Activated CD8-positive, alpha-beta memory T cell treated with anti-CD3 and anti-CD28 coated beads, Interleukin-2, amount 10 ng/mL, durations not matched to agents 7 days and 5 days (primary cell): ENCODE measurements at regions not wholly inside any gene's neighbourhood (a gene's known extent, or its start where the extent isn't known, plus 50 kb on each side); places are given as distances from the start of the nearest gene placed in this dataset.

Experiments
- ATAC-seq: fragments of 150-1000 bp; cut with Tn5 transposase; one replicate; pipeline ENCODE4 v1.10.0; 2021; ENCODE audit warnings: moderate library complexity
- CTCF ChIA-PET: fragments of 350-600 bp; sonication (Branson Sonifier 250); formaldehyde crosslinking; loops from one replicate; lab custom pipeline; 2021; ENCODE audit warnings: antibody characterized with exemption; lab: Charles Lee
- DNase-seq: peaks from one replicate; pipeline ENCODE4 v3.0.0-alpha.2; 2020
- H3K27ac Mint-ChIP-seq: one replicate; pipeline ENCODE4 v1.8.0; 2021; ENCODE audit warnings: mild to moderate bottlenecking, mixed read lengths
- H3K27me3 Mint-ChIP-seq: one replicate; pipeline ENCODE4 v1.8.0; 2021; ENCODE audit warnings: mixed read lengths
- H3K36me3 Mint-ChIP-seq: one replicate; pipeline ENCODE4 v1.8.0; 2021; ENCODE audit warnings: mild to moderate bottlenecking, mixed read lengths
- H3K4me1 Mint-ChIP-seq: one replicate; pipeline ENCODE4 v1.8.0; 2021; ENCODE audit warnings: mixed read lengths
- H3K4me3 Mint-ChIP-seq: one replicate; pipeline ENCODE4 v1.8.0; 2021; ENCODE audit warnings: mild to moderate bottlenecking, moderate library complexity, mixed read lengths
- H3K9me3 Mint-ChIP-seq: one replicate; pipeline ENCODE4 v1.8.0; 2022; ENCODE audit warnings: low read depth, mixed read lengths

DNA sequence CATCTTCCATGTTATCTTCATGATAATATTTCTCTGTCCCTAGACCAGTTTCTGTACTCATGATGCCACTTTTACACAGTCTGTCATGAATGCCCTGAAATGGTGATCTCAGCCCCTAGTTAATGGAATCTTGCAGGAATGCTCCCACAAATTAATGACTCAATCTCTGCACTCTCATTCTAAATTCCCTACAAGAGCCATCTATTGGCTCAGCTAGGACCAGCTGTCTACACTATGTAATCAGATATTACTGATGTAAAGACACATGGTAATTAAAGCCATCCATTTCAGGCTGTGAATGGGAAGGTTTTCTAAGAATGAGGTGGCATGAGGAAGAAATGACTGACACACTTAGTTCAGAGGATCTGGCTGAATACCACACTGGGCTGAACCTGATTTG lies 199.1 kb upstream of the KCND3 start:
- Mint-ChIP-seq H3K27ac (no peak overlapping the region), H3K9me3 (no peaks in the 10 kb centered on the region), H3K4me1 (no peaks in the 10 kb centered on the region), H3K27me3 (peaks cover 11% of the 10 kb centered on the region), H3K36me3 (no peaks in the 10 kb centered on the region), H3K4me3 (no peak overlapping the region)
- no peak for DNase-seq
- CTCF ChIA-PET, result no interaction called here
- ATAC-seq, result no peak

DNA sequence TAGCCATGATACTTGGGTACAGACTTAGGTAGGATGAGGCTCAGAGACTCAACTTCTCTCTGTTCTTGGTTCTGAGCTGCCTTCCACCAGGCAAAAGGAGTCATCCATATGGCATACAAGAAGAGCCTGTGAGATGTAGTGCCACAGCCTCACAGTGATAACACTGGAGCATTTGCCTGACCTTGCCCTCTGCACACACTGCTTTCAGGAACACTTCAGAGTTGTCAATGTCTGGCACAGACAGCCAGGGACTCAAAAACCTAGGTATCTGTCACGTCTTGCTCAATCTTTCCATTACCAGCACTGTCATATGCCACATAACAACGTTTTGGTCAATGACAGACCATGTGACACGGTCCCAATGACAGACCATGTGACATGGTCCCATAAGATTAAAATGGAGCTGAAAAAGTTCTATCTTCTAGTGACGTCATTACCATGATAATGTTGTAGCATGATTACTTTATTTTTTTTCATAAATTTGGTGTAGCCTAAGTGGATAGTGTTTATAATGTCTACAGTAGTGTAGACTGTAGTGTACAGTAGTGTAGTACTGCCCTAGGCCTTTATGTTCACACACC lies 199.9 kb upstream of the CTTNBP2NL start:
- H3K4me3 Mint-ChIP-seq, result no peak overlapping the region
- DNase-seq (no peak), ATAC-seq (no peak)
- H3K36me3 Mint-ChIP-seq, result no peaks in the 10 kb centered on the region
- H3K4me1 Mint-ChIP-seq, result no peaks in the 10 kb centered on the region
- CTCF ChIA-PET, result no interaction called here
- no peak overlapping the region for H3K27ac Mint-ChIP-seq
- H3K9me3 Mint-ChIP-seq, result no peaks in the 10 kb centered on the region
- H3K27me3 Mint-ChIP-seq, result peaks cover 11% of the 10 kb centered on the region

DNA sequence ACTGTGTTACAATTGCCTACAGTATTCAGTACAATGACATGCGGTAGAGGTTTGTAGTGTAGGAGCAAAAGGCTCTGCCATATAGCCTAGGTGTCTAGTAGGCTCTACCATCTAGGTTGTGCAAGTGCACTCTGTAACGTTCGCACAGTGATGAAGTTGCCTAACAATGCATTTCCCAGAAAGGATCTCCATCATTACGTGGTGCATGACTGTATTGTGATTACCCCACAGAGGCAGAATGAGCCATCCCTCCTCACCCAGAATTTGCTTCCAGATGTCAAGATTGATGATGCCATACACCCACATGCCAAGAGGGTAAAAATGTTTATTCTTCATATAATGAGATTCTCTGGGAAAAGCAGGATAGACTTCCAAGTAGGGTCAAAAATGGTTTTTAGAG lies 199.3 kb upstream of the CTTNBP2NL start:
- Mint-ChIP-seq H3K9me3 (no peaks in the 10 kb centered on the region), H3K4me1 (no peaks in the 10 kb centered on the region), H3K36me3 (no peaks in the 10 kb centered on the region), H3K27ac (no peak overlapping the region), H3K4me3 (no peak overlapping the region), H3K27me3 (peaks cover 11% of the 10 kb centered on the region)
- DNase-seq (no peak), ATAC-seq (no peak)
- CTCF ChIA-PET, result no interaction called here

DNA sequence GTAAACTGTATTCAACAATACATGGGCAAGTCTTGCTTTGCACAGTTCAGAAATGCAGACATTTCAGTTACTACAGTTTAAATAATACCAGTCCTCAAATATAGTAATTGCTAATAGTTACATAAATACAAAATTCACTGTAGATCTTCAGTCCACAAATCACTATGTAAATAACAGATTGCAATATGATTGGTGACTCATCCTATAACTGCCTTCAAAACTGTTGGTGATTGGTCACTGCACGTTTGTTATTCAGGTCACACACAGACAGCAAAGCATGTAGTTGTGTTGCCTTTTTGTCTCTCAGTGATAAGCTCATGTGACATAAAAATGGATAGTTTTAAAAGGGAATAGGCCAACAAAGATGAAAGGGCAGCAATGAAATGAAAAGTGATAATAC lies 186.5 kb upstream of the CTTNBP2NL start:
- peaks cover 14% of the 10 kb centered on the region for H3K27me3 Mint-ChIP-seq
- ATAC-seq (no peak), DNase-seq (no peak)
- peaks cover 2% of the 10 kb centered on the region for H3K9me3 Mint-ChIP-seq
- no peaks in the 10 kb centered on the region for H3K4me1 Mint-ChIP-seq
- CTCF ChIA-PET, result no interaction called here
- no peak overlapping the region for H3K4me3 Mint-ChIP-seq
- no peak overlapping the region for H3K27ac Mint-ChIP-seq
- peaks cover 1% of the 10 kb centered on the region for H3K36me3 Mint-ChIP-seq

DNA sequence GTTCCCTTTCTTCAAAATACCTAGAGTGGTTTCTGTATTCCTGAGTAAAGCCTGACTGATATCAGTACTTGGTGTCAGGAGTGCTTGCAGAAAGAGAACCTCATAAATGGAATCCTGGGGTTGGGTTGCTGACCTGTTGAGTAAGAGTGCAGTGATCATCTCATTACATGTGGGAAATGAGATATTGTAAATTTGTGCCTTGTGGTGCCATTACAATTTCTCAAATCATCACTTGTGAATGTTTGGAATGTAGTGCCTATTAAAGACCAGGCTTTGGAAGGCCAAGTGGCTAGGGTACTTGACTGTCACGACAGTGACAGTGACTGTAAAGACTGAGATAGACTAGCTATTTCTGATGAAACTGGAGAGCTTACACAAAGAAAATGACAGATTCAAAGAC lies 176.7 kb upstream of the CTTNBP2NL start:
- Mint-ChIP-seq H3K4me3 (no peak overlapping the region), H3K27ac (no peak overlapping the region), H3K36me3 (no peaks in the 10 kb centered on the region), H3K9me3 (no peaks in the 10 kb centered on the region), H3K27me3 (peaks cover 12% of the 10 kb centered on the region), H3K4me1 (no peaks in the 10 kb centered on the region)
- no peak for DNase-seq
- CTCF ChIA-PET, result no interaction called here
- ATAC-seq, result no peak

DNA sequence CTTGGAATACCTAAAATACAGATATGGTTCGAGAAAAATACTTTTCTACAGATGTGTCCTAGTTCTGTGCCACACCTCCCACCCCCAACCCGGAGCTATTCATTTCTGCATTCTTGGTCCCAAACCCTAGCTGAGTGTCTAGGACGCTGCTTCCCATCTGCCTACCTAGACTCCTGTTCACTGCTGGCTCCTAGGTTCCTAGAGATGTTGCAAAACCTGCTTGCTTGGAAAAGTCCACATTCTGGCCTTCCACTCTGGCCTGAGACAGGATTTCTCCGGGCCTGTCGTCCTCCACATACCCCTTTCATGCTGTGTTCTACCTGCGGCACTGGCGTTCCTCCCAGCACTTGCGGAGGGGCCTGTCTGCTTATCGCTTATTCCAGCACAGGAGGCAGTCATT lies 165.8 kb upstream of the CTTNBP2NL start:
- peaks cover 8% of the 10 kb centered on the region for H3K27me3 Mint-ChIP-seq
- no peaks in the 10 kb centered on the region for H3K36me3 Mint-ChIP-seq

DNA sequence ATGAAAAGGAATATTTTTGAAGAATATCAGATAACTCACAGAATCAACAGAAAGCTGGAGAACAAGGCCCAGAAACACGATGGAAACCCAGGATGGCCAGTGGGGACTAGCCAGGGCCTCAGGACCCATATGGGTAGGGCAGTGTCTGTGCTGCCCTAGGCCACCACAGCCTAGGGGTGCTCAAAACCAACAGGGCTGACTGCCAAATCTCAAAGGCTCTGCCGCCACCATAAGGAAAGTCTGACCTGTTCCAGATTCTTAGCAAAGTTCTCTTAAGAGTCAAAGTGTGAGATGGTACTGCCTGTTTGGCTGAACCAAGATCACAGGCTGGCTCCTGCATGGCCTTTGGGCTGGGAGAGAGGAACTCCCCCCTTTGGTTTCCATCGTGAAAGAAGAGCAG lies 164.7 kb upstream of the CTTNBP2NL start:
- CTCF ChIA-PET, result no interaction called here
- Mint-ChIP-seq H3K36me3 (no peaks in the 10 kb centered on the region), H3K4me3 (no peak overlapping the region), H3K9me3 (no peaks in the 10 kb centered on the region), H3K27ac (no peak overlapping the region), H3K4me1 (no peaks in the 10 kb centered on the region), H3K27me3 (peaks cover 8% of the 10 kb centered on the region)
- no peak for DNase-seq
- ATAC-seq, result no peak

More for the DNA sequence above, 165.8 kb upstream of the CTTNBP2NL start:
- H3K27ac Mint-ChIP-seq, result no peak overlapping the region
- CTCF ChIA-PET, result no interaction called here
- ATAC-seq (no peak), DNase-seq (no peak)
- H3K9me3 Mint-ChIP-seq, result no peaks in the 10 kb centered on the region
- no peaks in the 10 kb centered on the region for H3K4me1 Mint-ChIP-seq
- H3K4me3 Mint-ChIP-seq, result no peak overlapping the region

DNA sequence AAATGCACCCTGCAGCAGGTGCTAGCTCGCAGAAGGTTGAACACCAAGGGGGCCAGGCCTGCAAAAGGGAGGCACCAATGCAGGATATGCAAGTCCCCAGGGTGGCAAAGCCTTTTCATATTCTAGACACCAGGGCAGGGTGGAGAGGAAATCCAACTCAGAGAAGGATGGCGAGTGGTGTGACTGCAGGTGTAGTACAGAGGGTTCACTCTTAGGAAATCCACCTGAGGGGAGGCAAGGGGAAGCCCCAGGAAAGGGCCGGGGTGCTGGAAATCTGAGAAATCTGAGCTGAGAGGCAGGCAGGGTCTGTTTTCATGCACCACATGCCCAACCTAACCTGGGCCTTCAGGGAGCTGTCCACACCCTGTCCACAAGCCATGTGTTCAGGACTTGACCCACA lies 163.2 kb upstream of the CTTNBP2NL start:
- no peak for ATAC-seq

DNA sequence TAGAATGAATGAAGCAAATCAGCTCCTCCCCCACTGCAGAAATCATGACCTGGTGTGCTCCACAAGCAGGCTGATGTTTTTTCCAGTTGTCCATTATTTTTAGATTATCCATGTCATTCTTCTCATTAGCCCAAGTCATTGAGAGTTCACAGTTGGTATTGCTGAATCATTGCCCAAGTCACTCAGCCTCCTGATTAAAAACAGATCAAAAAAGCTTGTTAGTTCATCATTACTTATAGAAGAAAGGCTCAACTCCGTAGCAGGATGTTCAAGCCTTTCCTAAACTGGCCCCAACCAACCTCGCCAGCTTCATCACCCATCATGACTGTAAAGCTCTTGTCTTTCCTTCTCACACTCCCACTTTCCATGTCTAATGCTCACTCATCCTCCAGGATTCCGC lies 161.3 kb upstream of the CTTNBP2NL start:
- Mint-ChIP-seq H3K4me3 (no peak overlapping the region), H3K27me3 (peaks cover 9% of the 10 kb centered on the region), H3K36me3 (no peaks in the 10 kb centered on the region), H3K4me1 (no peaks in the 10 kb centered on the region), H3K27ac (no peak overlapping the region), H3K9me3 (no peaks in the 10 kb centered on the region)
- DNase-seq, result no peak
- CTCF ChIA-PET, result no interaction called here
- ATAC-seq, result no peak

More for the DNA sequence above, 163.2 kb upstream of the CTTNBP2NL start:
- CTCF ChIA-PET, result no interaction called here
- Mint-ChIP-seq H3K4me3 (no peak overlapping the region), H3K4me1 (no peaks in the 10 kb centered on the region), H3K27ac (no peak overlapping the region), H3K36me3 (no peaks in the 10 kb centered on the region), H3K27me3 (peaks cover 11% of the 10 kb centered on the region), H3K9me3 (no peaks in the 10 kb centered on the region)
- no peak for DNase-seq

DNA sequence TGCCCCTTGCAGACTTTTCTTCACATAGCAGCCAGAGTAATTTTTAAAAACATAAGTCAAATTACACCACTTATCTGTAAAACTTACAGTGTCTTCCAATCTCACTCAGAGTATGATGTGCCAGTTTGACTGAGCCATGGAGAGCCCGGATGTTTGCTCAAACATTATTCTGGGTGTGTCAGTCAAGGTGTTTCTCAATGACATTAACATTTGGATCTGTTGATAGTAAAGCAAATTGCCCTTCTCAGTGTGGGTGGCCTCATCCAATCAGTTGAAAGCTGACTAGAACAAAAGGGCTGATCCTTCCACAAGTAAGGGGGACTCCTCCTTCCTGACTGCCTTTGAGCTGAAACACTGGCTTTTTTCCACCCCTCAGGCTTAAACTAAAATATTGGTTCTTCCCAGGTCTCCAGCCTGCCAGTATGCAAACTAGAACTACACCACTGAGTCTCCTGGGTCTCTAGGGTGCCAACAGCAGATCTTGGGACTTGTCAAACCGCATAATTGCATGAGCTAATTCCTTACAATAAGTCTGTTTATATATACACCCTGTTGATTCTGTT lies 157.9 kb upstream of the CTTNBP2NL start:
- DNase-seq (no peak), ATAC-seq (no peak)
- H3K9me3 Mint-ChIP-seq, result no peaks in the 10 kb centered on the region
- H3K4me1 Mint-ChIP-seq, result no peaks in the 10 kb centered on the region
- H3K27me3 Mint-ChIP-seq, result peaks cover 11% of the 10 kb centered on the region
- no peak overlapping the region for H3K27ac Mint-ChIP-seq
- no peaks in the 10 kb centered on the region for H3K36me3 Mint-ChIP-seq
- CTCF ChIA-PET, result no interaction called here
- H3K4me3 Mint-ChIP-seq, result no peak overlapping the region

DNA sequence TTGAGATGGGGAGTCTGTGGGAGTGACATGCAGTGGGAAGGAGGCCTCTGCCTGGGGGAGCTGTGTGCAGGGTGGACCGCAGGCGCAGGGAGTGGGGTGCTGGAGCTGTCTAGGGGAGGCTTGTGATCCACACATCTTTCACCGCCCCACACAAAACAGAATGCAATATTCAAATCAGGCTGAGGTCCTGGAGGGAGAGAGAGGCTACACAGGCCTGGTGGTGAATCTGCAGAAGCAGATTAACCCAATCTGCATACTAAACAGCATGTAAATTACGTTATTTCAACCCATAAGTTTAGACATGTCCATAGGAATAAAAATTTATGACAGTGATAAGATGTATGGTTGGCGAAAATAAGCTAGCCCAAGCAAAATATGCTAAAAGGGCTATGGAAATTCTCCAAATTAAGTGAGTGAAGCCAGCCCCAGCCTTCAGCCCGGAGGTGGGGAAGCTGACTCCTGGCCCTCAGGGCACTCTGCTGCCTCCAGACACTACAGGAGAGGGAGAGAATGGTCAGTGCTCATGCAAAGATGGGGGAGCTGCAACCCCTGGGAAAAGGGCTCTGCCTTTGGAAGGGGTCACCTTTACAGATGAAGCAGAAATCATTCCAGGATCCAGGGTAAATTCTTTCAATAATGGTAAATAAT lies 156.2 kb upstream of the CTTNBP2NL start:
- no peak overlapping the region for H3K27ac Mint-ChIP-seq
- CTCF ChIA-PET, result no interaction called here
- H3K27me3 Mint-ChIP-seq, result peaks cover 14% of the 10 kb centered on the region
- no peak overlapping the region for H3K4me3 Mint-ChIP-seq
- no peak for ATAC-seq
- H3K4me1 Mint-ChIP-seq, result no peaks in the 10 kb centered on the region
- no peaks in the 10 kb centered on the region for H3K9me3 Mint-ChIP-seq
- no peaks in the 10 kb centered on the region for H3K36me3 Mint-ChIP-seq
- DNase-seq, result no peak

DNA sequence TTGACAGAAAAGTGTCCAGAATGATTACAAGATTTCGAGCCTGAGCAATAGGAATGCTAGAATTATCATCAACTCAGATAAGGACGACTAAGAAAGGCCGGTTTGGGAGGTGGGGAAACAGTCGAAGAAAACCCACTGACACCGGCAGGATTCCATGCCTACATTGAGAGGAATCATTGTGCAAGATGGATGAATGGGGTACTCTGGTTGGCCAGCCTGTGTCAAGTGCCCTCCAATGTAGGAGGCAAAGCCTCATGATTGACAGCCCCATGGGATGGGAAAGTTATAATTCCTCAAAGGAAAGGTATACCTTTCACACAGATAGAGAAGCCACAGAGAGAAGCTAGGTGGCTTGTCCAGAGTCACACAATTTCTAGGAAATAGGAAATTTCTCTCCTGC lies 153.5 kb upstream of the CTTNBP2NL start:
- Mint-ChIP-seq H3K4me3 (no peak overlapping the region), H3K27ac (no peak overlapping the region), H3K36me3 (no peaks in the 10 kb centered on the region), H3K4me1 (no peaks in the 10 kb centered on the region), H3K9me3 (no peaks in the 10 kb centered on the region), H3K27me3 (peaks cover 18% of the 10 kb centered on the region)
- CTCF ChIA-PET, result no interaction called here
- ATAC-seq, result no peak
- DNase-seq, result no peak

DNA sequence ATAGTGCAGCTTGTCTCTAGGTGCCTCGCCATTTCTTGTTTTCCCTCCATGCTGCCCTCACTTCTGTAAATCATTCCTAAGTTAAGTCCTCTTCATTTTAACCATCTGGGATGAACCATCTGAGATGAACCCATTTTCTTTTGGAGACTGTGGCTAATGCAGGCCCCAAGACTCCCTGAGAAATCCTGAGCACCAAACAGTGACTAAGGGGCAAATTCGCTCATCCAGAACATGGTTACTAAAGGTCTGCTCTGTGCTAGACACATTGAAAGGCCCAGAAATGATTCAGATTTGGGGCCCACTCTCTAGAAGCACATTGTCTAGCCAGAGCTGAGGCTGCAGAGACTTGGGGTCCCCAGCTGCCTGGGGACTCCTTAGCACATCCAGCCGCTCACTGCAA lies 151.9 kb upstream of the CTTNBP2NL start:
- Mint-ChIP-seq H3K36me3 (no peaks in the 10 kb centered on the region), H3K4me1 (no peaks in the 10 kb centered on the region), H3K27me3 (peaks cover 20% of the 10 kb centered on the region), H3K9me3 (no peaks in the 10 kb centered on the region), H3K4me3 (no peak overlapping the region), H3K27ac (no peak overlapping the region)
- ATAC-seq (no peak), DNase-seq (no peak)
- CTCF ChIA-PET, result no interaction called here

DNA sequence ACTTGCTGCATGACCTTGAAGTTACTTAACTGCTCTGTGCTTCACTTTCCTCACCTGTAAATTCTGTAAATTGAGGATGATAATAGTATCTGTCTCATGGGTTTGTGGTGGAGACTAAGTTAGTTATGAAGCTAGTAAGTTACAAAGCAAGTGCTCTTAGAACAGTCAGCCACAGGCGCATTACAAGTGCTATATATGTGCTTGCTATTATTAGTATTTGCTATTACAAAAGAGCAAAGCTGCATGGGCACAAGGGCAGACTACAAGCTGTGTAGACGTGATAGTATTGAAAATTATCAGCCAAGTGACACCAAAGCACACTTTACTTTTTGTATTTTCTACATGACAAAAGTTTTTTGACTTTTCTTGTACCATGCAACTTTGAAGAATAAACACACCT lies 150.9 kb upstream of the CTTNBP2NL start:
- CTCF ChIA-PET, result interaction anchor here (1.0 kb wide), 1 partner anchor 113 kb away, joined by 3 read pairs; no protein-coding TSS in a partner anchor
- ATAC-seq (no peak), DNase-seq (no peak)
- no peaks in the 10 kb centered on the region for H3K36me3 Mint-ChIP-seq
- H3K9me3 Mint-ChIP-seq, result no peaks in the 10 kb centered on the region
- H3K4me3 Mint-ChIP-seq, result no peak overlapping the region
- H3K27me3 Mint-ChIP-seq, result peaks cover 18% of the 10 kb centered on the region
- no peaks in the 10 kb centered on the region for H3K4me1 Mint-ChIP-seq
- no peak overlapping the region for H3K27ac Mint-ChIP-seq
